SIG-M5 treated with dmso at 0.1 percent for 504 hours (cell line): ENCODE measurements at regions not wholly inside any gene's neighbourhood (a gene's known extent, or its start where the extent isn't known, plus 50 kb on each side); places are given as distances from the start of the nearest gene placed in this dataset.
"Not testable (repeated sequence)": the region's sequence is repeated elsewhere in the genome, so short reads cannot be mapped to it uniquely, and the experiment has no call there.

Experiments
- DNase-seq: peaks from one replicate; lab custom pipeline; 2025; ENCODE audit not compliant: unreplicated experiment; lab: John Stamatoyannopoulos, UW

GRCh38 chr1:30083800-30084464, 639.5 kb downstream of the MATN1 start:
- no peak for DNase-seq

GRCh38 chr1:30081379-30082102, 641.8 kb downstream of the MATN1 start:
- no peak for DNase-seq

GRCh38 chr1:30075916-30076315, 647.5 kb downstream of the MATN1 start:
- not testable (repeated sequence) for DNase-seq

DNA sequence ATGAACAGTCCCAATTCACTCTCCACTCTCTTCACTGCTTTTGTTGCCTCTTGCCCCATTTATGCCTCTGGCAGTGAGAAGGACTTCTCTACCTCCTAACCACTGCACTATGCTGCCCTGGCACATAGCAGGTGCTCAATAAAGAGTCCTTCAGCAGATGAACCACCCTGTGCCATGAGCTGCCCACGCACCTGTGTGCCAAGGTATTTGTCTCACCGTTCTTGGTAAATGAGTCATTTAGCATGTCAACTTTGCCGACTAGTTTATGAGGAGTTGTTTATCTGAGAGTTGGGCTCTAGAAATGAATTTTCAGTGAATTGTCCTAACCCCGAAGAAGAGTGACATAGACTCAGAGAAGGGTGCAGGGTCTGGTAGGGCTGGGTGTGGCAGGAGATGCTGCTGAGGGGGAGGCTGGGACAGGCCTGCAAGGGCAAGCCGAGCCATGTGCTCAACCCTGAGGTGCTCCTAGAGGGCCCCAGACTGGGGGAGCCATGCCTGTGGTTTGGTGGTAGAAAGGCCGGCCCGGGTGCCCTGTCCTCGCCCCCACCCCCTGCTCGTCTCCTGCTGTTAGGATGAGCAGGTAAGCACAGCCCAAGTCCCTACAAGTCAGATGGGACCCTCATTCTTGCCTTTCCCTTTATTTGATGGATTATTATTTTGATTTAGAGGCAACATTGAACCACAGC, 654.5 kb downstream of the MATN1 start:
- DNase-seq: no peak

DNA sequence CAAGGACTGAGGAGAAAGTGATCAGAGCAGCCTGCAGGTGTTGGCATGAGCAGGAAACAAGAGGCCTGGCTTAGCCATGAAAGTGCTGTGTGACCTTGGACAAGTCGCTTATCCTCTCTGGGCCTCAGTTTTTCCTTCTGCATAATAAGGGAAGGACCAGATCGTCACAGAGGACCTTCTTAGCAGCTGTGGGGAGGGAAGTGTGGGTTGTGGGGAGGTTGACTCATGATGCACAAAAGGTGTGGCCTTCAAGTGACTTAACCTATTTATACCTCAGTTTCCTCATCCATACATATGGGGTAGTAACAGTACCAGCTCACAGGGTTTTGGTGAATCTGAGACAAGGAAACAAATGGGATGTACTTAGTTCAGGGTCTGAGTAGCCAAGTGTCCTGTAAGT, 658.8 kb downstream of the MATN1 start:
- no peak for DNase-seq

DNA sequence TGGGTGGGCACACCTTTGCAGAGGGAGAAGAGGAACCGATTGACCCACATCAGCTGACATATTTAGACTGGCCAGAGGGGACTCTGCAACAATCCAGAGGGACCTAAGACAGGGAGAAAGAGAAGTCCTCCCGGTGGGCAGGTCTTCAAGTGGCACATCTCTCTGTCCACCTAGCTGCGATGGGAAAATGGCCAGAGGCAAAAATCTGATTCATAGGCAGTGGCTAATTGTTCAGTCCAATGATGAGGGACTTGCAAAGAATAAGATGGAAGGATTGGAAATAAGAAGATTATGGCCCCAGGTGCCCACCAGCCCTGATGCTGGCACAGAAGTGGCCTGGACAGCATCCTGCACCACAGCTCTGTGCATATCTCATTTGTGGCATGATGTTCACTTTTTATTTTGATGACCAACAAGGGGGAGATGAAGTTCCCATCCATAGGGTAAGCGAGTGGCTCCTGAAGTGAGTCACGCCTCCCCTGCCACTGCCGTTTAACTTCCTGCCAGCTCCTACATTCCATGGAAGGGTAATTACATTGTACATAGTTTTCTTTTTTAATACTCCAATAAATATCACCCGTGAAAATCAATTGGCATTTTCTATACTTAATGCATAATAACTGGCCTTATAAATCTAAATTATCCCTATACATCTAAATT, 659.6 kb downstream of the MATN1 start:
- DNase-seq: no peak

DNA sequence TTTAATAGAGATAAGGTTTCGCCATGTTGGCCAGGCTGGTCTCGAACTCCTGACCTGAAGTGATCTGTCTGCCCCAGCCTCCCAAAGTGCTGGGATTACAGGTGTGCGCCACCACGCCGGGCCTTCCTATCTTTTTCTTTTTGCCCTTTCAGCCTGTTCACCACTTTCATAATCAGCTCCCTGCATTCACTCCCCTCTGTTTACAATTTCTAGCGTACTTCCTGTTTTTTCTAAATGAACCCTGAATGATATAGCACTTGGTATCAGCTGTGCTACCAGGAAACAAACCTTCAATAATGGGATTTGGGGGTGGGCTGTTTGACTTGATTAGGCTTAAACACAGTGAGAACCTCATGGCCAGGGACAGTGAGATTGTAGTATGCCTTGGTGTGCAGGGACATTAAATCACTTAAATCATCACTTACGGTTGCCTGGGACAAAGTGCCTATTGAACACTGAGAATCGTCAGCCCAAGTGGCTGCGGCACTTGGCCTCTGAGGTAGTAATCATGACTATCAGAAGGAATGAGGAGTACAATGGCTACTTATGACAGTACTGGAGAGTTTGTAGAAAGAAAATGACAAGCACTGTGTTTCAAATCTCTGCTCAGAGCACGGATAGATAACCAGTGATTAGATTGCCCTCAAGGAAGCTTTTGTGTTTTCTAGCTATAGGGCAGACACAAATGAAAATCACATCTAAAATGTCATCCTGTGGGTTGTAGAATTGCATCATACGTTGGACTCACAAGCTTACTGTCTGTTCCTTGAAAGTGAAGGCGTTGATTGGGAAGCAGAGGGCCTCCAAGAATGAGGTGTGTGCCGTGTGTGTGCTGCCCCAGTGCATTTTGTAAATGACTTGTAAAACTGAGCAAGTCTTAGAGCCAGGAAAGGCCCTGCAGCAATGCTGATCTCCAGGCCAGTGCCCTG, 661.8 kb downstream of the MATN1 start:
- no peak for DNase-seq

DNA sequence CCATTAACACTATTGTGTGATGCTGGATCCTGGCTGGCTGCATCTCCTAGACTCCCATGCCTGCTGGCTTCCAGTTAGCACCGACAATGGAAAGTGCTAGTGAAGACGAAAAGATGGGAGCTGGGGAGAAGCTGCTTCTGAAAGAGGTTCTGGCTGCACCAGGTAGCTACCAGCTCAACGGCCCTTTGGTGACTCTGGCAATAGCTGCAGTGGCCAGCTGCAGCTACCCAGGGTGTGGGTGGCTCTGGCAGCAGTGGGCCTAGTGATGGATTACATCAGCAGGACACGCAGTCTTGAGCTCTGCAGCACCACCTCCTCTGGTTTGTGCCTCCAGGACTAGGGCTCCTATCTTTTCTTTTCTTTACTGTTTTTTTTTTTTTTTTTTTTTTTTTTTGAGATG, 662.6 kb downstream of the MATN1 start:
- DNase-seq: no peak

- DNase-seq: no peak
Observed at GRCh38 chr1:30058970-30059369, 664.4 kb downstream of the MATN1 start.

- DNase-seq: no peak
Observed at GRCh38 chr1:30054126-30054525, 669.3 kb downstream of the MATN1 start.

DNA sequence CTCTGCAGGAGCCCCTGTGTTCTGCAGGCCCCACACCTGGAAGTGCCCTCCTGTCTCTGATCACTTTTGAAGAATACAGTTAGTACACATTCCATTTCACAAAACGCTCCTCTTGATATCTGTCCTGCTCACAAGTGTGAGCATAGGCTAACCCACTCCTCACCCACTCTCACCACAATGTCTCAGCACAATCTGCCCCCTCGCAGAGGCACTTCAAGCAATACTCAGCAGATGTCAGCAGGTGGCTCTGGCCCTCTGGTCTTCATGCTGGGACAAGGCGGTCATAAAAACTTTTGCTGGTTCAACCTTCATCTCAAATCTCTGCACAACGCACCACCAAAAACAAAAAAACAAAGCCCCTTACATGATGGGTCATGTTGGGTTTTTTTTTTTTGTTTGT, 671.2 kb downstream of the MATN1 start:
- no peak for DNase-seq

GRCh38 chr1:30051777-30052176, 671.6 kb downstream of the MATN1 start:
- DNase-seq: no peak

DNA sequence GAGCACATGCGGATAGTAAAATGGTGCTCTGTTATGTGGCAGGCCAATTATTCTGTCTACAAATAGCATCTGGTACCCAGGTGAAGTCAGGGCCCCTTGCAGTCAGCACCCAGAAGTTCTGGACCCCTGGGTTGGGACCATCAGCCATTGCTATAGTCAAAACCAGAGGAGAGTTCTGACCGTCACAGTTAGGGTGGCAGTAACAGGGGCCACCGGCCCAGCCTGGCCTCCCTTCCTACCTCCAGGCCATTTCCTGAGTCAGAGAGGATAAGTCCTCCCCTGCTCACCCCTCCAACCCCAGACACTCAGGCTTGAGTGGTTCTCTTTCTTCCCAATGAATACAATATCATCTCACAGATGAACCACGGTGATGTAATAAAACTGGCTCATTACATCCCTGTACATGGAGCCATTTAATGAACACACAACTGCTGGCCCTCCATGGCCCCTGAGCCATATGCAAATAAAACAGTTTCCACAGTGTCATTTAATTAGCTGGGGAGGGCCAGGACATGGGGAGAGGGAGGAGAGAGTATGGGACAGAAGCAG, 673.6 kb downstream of the MATN1 start:
- no peak for DNase-seq

GRCh38 chr1:30048905-30049304, 674.5 kb downstream of the MATN1 start:
- no peak for DNase-seq

- no peak for DNase-seq
Observed at GRCh38 chr1:30047576-30047975, 675.8 kb downstream of the MATN1 start.

DNA sequence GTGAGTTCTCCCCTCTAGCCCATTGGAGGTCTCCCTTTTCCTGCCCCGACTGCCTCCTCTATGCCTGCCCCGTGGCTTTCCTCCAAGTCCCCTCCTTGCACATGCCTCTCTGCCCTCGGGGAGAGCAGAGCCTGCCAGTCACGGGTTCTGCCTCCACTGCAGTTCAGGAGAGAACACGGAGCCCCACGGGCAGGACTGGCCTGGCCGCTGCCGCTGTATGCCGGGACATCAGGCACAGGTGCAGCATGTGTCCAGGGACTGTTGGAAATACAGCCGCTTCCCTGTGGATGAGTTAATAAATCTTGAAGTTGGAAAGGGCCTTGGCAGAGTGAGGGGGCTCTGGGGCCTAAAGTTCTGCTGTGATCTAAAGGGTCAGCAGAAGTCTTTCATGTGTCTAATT, 676.6 kb downstream of the MATN1 start:
- no peak for DNase-seq

DNA sequence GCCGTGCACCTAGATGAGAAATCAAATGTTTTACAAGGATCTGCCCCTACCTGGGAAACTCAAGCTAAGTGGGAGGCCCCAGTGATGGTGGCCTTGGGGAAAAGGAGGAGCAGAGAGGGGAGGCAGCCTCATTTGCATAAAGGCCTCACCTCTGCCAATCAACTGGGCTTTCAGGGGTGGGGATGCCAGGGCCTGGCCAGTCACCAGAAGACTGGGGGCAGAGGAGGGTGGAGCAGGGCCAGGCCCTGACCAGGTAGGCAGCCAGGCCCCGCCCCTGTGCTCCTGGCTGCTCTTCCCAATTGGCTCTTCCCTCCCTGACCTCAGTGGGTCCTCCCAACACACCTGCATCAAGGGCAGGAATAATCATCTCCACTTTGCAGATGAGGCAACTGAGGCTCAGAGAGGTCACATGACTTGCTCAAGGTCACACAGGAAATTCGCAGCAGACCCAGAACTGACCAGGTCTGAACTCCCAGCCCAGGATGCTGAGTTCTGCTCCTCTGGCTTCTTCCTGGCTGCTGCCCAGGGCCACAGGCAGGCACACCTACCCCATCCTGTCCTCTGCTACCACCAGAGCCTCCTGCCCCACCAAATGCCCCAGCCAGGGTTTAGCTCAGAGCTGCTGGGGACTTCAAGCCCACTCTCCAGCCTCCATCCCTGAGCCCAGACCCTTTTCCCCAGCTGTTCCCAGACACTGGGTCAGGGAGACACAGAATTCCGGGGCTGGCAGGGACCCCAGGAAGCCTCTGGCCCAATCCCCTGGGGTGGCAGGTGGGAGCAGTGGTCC, 677.9 kb downstream of the MATN1 start:
- DNase-seq: no peak

- DNase-seq: no peak
Observed at GRCh38 chr1:30044656-30045144, 678.7 kb downstream of the MATN1 start.

DNA sequence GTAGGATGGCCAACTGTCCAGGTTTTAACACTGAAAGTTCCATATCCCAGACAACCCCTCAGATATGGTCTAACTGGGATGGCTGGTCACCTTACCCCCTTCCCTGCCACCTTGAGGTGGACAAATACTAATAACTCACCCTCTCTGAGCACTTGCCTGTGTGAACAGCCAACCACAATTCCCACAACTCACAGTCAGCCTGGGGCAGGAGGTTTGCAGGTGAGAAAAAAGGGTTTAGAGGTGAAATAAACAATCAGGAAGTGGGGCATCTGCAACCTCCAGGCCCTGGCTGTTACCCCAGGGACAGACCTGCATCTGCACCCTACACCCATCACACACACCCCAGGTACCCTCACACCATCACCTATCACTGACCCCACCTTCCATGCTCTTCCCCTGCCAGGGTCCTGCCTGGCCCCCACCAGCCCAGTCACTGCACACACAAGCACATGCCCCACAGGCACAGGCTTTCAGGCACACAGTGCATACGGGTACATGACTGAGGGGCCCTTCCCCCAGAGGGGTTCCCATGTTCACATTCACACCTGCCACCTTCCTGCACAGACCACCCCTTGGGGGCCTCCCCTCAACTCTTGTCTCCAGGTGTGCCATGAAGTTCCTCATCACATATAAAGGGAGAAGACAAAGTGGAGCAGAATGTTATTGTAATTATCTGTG, 679.5 kb downstream of the MATN1 start:
- no peak for DNase-seq
